ENCODE measurements at regions not wholly inside any gene's neighbourhood (a gene's known extent, or its start where the extent isn't known, plus 50 kb on each side); places are given as distances from the start of the nearest gene placed in this dataset.

DNA sequence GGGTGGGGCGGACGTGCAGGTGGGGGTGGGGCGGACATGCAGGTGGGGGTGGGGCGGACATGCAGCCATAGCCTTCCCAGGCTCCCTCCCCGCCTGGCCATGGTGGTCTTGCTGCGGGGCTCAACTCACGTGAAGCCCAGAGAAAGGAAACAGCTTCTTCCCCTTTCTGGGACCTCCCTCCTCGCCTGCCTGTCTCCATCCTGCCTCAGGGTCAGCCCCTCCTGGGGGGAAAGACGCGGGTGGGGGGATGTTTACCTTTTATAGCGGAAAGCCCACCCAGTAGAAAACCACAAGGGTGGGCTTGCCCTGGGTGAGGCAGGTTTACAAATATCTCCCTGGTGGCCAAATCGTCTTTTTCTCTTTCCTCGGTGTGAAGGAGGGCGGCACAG, 520.0 kb downstream of the GLRX3 start:
- DNase-seq (ENCODE audit: low read depth, low spot score), result no peak

DNA sequence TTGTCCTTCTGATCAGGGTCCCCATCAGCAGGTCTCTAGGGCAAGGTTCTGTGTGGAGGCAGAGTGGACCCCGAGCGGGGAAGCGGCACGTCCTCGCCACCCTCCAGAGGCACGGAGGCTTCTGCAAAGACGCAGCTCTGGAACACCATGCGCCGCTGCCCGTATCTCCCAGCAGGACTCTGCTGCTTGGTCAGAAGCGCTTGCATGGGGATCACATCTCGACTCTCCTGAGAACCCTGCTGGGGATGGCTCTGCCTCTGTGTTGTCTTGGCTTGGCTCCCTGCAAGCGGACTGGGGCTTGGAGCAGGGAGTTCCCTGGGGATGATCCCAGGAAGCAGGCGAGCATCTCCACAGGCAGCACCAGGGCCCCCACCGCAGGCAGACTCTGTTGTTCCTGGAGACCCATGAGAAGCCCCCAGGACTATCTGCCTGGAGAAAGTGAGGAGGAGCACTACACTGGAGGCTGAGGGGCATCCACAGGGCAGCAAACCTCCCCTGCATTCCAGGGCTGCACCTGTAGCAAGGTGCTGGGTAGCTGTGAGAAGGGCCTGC, 520.5 kb downstream of the GLRX3 start:
- DNase-seq (ENCODE audit: low read depth, low spot score), result no peak

DNA sequence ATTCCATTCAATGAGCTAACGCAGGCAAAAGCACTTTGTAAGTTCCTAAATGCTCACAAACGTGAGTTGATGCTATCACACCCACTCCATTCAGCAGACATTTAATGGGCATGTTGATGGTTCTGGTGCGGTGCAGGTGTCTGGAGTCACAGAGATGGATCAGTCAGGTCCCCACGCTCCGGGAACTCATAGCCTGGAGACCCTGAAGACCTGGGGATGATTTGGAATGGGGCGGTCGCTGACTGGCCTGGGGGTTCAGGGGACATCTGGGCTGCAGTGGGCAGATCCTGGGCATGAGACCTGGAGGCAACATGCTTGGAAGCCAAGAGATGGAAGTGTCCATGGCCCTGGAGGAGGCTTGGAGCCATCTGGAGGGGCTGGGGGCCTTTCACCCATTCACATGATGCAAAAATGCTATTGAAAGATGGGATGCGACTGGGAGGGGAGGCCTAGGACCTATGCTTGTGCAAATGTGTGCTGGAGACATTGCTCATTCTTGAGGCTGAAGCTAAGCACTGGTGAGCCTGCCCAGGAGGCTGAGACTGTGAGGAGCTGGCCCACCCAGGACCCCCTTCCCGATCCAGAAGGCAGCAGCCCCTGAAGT, 522.6 kb downstream of the GLRX3 start:
- no peak for DNase-seq (ENCODE audit: low read depth, low spot score)

DNA sequence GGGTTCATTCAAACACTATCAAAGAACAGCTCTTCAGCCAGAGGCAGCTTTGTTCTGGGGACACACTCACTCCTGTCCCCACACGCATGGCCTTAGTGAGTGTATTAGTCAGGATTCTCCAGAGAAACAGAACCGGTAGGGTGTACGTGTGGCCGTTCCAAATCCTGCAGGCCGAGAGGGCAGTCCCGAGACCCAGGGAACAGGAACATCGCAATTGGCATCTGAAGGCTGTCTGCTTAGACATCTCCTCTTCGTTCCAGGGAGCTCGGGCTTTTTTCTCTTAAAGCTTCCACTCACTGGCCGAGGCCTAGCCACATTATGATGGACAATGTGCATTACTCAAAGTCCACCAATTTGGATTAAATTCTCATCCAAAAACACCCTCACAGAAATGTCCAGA, 523.3 kb downstream of the GLRX3 start:
- DNase-seq (ENCODE audit: low read depth, low spot score), result no peak

DNA sequence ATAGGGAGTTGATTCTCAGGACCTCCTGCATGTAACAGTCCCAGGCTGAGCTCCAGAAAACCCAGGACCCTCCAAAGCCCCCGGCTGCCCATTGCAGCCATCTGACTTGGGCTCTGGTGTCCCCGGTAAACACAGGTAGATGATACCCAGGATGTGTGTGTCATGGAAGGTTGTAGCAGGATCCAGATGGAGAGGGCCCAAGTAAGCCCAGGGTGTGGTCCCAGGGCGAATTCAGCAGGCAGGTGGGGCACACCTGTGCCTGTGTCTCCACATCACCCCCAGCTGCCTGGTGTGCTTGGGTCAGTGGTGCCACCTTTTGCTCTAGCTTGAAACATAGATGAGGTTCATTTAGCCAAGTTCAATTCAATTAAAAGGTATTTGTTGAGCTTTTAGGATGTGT, 524.1 kb downstream of the GLRX3 start:
- DNase-seq (ENCODE audit: low read depth, low spot score), result no peak

DNA sequence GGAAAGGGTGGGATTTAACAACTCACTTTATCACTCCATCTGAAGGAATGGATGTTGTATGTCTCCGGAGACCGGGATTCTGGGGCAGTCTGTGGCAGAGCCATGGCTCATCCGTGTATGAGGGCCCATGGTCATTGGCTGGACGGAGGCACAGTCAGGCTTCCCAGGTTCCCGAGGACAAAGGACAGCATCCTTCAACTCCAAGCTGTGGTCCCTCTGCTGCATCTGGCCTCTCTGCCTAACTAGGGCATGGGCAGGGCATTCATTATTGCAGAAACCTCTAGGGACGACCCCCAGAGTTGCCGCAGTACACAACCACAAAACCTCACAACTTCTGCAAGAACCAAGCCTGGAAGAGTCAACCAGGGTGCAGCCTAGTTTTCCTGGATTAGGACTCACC, 525.2 kb downstream of the GLRX3 start:
- DNase-seq (ENCODE audit: low read depth, low spot score), result no peak

DNA sequence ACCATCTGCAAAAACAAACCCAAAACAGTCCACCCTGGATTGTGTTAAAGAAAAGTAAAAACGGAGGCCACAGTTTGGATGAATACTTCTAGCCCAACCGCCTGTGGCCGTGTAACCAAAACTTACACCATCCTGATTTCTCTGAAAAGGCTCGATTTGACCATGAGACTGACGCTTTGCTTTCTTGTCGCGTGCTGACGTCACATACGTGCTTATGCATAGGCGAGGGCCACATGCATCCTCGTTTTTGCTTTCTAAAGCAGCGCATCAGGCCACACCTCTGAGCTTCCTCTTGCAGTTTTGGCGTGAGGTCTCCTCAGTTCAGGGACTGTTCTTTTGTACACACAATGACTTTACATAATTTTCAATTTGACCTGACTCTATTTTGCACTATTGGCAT, 526.6 kb downstream of the GLRX3 start:
- no peak for DNase-seq (ENCODE audit: low read depth, low spot score)

DNA sequence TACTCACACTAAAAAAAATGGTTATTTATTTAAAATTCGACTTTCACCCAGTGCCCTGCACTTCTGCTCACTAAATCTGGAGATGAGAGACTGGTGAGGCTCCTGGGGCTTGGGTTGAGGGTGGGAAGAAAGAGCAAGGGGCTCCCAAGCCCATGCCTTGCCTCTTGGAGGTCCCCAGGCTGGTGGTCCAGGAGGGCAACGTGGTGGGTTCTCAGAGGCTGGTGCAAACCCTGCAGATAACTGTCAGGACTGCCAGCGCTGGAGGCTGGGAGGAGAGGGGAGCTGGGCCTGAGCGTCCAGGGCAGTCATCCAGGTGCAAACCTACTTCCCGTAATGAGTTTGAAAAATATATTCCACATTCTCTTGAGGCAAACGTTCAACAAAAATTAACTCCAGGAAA, 528.3 kb downstream of the GLRX3 start:
- no peak for DNase-seq (ENCODE audit: low read depth, low spot score)

DNA sequence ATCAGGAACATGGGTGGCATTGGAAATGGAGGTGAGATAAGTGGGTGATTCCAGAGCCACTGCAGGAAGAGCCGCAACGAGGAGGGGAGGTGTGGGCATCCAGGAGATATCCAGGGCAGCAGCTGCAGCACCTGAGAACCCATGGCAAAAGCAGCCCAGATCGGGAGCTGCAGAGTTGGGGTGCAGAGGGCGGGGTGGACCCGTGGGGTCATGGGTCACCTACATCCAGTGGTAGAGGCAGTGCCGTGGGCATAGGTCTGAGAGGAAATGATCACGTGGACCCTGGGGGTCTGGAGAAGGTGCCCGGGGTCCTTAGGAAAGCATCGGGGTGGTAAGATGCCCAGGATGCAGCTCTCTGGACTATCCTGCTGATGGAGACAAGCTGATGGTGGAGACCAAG, 530.0 kb downstream of the GLRX3 start:
- no peak for DNase-seq (ENCODE audit: low read depth, low spot score)

DNA sequence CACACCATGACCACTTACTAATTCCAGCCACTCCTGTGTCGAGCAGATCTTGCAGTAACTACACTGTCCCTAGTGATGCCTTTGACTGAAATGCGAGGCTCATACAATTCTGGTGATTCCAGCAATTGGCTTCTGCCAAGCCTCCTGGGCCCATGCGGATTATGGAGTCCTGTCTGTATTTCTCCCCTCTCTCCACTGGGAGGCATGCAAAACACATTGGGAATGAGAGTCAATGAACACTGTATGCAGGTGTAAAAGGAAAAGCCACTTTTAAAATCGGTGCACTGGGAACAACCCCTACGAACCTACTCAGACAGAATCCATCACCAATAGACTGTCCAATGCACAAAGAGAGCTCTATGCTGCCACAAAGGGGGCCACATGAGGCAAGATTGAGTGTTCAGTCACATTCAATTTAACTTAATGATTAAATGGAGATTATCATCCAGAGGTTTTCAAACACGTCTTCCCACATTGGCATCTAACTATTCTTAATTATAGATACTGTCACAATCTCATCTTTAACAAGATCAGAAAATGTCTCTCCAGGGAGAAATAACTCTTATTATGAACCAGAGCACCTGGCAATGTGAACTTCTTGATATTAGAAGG, 550.6 kb downstream of the GLRX3 start:
- no peak for DNase-seq (ENCODE audit: low read depth, low spot score)

DNA sequence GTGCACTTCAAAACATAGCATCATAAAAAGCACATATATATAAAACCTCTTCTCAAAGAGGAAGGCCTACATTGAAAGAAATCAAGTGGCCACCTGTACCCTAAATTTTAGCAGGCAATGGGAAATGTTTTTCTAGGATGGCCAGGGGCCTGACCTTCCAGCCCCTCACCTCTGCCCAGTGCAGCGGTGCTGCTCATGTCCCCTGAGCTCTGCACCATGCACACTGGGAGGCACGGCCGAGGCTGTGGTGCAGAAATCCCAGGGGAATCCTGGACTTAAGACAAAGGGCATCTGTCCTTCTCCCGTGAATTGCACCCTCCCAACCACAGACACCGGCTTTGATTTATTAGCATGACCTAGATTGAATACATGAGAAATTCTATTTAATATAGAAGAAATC, 551.4 kb downstream of the GLRX3 start:
- no peak for DNase-seq (ENCODE audit: low read depth, low spot score)

DNA sequence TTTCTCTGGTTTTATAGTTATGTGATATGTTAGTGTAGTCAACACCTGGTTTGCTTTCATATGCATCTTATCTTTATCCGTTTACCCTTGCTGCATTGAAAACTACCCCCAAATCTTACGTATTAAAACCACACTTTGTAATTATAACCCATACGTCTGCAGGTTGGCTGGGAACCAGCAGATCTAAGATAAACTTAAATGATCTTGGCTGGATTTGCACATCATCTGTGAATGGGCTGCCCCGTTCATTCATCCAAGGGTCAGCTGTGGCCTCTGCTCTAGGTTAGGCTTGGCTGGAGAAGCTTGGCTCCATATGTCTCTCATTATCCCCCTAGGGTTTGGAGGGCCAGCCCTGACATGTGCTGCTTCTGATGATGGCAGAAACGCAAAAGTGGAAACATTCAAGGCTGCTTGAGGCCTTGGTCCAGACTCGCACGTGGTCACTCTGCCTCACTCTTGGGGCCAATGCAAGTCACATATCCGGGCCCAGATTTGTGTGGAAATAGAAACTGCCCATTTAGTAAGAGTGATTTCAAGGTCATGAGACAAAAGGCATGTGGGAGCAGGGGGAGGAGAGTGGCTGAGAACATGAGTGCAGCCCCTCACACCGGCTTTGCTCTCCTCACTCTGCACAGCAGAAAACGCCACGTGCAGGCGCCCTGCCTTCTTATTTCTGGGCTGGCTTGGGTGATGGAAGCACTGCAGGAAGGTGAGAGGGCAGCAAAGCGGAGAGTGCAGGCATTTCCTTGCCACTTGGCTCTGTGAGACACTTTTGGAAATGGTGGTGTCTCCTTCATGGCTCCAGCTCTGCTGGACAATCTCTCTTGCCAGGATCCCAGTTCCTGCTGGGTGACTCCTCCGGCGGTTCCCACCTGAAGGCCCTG, 553.8 kb downstream of the GLRX3 start:
- no peak for DNase-seq (ENCODE audit: low read depth, low spot score)

DNA sequence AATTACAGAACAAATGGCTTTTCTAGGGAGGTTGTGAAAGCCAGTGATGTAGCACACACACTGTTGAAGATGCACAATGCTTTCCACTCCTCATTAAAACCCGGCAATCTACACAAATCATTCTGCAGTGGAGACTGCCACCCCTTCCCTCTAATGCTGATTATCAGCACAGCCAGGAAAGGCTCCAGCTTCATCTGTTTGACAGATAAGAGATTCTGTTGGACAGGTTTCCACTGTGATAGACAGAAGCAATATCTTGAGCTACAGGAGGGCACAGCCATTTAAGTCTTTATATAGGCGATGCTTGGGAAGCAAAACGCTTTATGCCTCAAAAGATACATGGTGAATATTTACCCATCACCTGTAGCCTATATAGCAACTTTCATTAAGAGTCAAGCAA, 555.6 kb downstream of the GLRX3 start:
- DNase-seq (ENCODE audit: low read depth, low spot score), result no peak

DNA sequence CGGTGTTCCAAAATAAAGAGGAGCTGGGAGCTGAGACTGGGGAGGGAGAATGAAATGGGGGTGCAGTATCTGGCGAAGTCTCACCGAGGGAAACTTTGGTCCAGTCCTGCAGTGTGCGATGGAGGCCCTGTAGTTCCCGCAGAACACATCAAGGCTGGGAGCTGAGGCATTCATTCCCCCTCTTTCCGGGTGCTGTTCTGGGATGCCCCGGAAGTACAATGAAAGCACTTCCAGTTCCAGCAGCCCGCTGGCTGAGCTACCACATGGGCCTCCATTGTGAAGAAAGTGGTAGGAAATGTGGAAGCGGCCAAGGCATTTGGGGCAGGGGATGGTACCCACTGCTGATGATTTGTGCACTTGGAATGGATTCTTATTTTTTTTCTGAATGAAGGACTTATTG, 560.7 kb downstream of the GLRX3 start:
- no peak for DNase-seq (ENCODE audit: low read depth, low spot score)

DNA sequence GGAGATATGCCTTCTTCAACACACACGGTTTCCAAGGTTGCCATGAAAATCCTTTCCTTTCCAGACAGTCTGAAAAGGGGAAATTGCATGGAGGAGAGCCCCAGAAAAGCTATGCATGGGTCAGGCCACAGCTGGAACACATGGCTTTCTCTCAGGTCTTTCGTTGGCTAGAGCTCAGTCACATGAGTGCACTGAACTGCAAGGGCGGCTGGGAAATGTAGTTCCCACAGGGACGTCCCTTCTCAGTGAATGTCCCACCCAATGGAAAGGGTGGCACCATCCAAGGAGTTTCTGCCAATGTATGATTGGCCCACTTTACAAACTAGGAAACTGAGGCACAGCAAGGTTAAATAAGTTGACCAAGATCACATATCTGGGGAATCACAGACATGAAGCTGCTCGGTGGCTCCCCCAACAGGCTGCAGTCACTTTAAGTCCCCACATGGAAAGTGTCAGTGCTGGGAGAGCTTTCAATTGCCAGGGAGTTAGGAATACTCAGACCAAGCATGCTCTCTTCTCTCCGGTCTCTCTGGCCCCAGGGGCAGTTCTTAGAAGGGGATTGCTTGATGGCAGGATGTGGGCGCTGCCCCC, 571.3 kb downstream of the GLRX3 start:
- DNase-seq (ENCODE audit: low read depth, low spot score), result no peak

DNA sequence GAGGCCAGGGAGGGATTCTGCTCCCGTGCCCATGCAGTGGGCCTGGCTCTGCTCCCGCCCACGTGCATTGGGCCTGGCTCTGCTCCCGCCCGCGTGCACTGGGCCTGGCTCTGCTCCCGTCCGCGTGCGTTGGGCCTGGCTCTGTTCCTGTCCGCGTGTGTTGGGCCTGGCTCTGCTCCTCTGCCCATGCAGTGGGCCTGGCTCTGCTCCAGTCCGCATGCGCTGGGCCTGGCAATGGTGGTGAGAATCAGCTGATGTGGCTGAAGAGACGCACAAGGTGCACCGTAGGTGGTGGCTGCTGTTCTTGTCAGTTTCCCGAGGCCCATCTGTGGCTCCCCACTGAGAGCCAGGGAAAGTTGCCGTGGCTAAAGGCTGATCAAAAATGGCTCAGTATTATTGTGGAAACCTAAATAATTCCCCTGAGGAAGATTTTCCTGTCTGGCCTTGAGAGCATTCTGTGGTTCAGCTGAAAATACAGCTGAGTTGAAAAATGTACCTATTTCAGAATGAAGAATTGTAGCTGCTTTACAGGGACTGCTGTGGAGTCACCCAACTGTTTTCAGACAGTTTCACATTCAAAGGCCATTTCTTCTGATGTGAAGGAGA, 572.4 kb downstream of the GLRX3 start:
- DNase-seq (ENCODE audit: low read depth, low spot score), result no peak

DNA sequence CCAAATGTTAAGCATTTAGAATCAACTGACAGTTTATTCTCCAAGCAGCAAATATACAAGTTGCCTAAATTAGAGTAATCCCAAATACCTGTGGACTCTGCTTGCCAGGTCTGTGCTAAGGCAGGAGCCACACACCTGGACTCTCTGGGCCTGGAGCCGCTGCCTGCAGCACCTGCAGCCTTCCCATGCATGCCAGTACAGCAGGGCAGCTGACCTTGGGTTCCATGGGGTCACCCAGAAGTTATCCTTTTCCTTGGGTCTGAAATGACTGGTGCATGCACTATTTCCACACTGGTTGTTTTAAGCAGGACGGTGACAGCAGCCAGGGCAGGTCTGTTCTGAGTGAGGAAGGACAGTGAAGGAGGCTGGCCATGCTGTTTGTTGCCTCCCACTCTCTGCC, 573.2 kb downstream of the GLRX3 start:
- DNase-seq (ENCODE audit: low read depth, low spot score), result no peak

DNA sequence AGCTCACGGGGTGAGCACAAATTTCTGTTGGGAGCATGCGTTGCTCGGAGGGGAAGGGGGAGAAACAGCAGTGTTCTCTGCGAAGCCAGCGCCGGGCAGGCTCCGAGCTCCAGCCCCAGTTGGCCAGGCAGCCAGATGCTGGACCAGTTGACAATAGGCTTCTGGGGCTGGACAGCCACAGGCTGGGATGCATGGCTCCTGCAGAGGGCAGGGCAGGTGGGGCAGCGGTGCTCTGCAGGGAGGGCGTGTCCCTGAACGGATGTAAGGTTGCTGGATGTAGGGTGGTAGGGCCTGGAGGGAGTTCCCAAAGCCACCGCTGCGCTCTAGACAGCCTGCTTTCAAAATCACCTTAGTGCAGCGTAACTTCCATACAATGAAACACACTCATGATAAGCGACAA, 574.9 kb downstream of the GLRX3 start:
- no peak for DNase-seq (ENCODE audit: low read depth, low spot score)

DNA sequence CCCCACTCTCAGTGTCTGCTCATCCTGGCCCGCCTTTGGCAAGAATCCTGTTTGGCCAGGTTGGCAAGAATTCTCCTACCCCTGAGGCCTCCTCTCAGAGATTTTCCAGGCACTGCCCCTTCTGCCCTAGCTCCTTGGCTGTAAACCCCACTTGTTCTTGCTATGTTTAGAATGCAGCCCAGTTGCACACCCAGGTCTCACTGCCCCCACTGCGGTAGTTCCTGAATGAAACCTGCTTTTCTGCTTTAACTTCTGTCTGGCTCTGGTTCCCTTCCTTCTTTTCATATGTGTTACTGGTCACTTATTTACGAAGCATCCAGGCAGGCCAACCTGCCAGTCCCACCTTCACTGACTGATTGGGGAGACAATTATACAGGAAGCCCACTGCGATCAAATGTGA, 576.9 kb downstream of the GLRX3 start:
- DNase-seq (ENCODE audit: low read depth, low spot score), result no peak

DNA sequence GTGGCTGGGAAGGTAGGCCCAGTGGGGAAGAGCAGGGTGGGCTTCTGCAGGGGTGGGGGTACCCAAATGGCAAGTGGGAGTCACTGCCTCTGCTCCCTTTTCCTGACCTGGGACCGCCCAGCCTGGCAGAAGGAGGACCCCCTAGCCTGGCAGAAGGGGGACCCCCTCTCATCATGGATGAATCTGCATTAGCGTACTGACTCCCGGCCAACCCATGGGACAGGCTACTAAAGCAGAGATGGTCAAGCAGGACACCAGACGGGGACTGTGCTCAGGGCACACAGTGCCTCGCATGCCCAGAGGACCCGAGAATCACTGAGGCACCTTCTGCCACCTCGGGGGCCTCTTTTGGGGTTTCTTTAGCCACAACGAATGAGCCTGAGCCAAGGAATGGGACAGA, 577.5 kb downstream of the GLRX3 start:
- no peak for DNase-seq (ENCODE audit: low read depth, low spot score)

DNA sequence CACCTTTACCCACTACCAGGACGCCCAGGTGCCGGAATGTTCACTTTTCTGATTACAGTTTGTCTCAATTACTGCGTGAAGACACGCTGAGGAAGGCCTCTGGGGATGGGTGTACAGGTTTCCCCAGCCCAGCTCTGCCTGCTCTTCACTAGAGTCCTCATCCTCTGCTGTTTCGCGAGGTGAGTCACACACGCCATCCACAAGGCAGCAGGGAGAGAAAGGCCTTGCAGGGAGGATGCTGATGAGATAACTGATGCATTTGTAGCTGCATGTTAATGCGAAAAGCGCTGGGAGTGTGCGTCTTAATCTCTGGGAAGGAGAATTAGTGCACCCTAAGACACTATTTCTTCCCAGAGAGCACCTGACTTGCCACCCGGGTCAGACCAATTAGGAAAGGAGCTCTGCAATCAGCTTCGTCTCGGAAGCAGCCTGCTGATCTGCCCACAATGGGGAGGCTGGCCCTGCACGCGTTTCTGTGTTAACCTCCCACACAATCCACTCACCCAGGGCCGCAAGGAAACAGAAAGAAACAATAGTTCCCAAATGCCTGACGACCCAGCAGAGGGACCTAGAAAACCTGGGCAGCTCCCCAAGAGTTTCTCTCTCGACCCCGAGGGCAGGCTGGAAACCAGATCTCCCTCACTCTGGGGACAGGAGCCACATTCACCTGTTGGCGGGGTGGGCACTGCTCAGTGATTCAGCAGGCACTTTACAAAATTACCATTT, 578.7 kb downstream of the GLRX3 start:
- no peak for DNase-seq (ENCODE audit: low read depth, low spot score)

Measured in activated CD4-positive, CD25-positive, alpha-beta regulatory T cell treated with anti-CD3 and anti-CD28 coated beads, Interleukin-2, amount 50 U/mL, for 16 hours (primary cell).